ENCODE measurements at regions not wholly inside any gene's neighbourhood (a gene's known extent, or its start where the extent isn't known, plus 50 kb on each side); places are given as distances from the start of the nearest gene placed in this dataset.

DNA sequence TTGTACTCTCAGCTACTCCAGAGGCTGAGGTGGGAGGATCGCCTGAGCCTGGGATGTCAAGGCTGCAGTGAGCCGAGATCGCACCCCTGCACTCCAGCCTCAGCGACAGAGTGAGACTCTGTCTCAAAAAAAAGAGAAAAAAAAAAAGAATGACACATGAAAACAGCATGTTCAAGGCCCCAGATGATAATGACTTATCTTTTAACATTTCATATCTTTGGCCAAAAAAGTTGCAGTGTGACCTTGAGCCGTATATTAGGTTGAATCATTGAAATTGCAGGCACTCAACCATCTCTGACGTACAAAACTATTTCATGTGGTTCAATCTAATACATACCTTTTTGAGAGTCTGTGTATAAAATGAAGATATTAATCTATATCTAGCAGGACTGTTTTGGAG, 79.1 kb upstream of the CPEB4 start:
- Histone ChIP-seq H3K4me1 (ENCODE audit: insufficient read depth, low read length) (no peaks in the 10 kb centered on the region), H3K9ac (ENCODE audit: extremely low read depth, insufficient read length, low read length) (no peak overlapping the region), H2BK15ac (ENCODE audit: low read depth, low read length) (no peak overlapping the region), H2BK20ac (ENCODE audit: low read depth, low read length, poor library complexity, severe bottlenecking) (no peak overlapping the region), H3K23me2 (ENCODE audit: insufficient read length, low read depth, low read length, poor library complexity, severe bottlenecking) (no peaks in the 10 kb centered on the region), H4K20me1 (ENCODE audit: control insufficient read depth, insufficient read depth, insufficient read length) (no peaks in the 10 kb centered on the region), H3K79me2 (ENCODE audit: insufficient read depth, low read length) (no peaks in the 10 kb centered on the region), H3T11ph (ENCODE audit: low read length) (no peak overlapping the region), H3K9me3 (ENCODE audit: control insufficient read depth, low read depth, low read length) (no peaks in the 10 kb centered on the region), H3K14ac (ENCODE audit: insufficient read depth, low read length) (no peak overlapping the region), H3K56ac (ENCODE audit: insufficient read length, low read depth, low read length) (no peak overlapping the region), H2BK5ac (ENCODE audit: insufficient read length, low read length) (no peak overlapping the region), H4K5ac (ENCODE audit: insufficient read length, low read depth, low read length) (no peak overlapping the region), H3K4ac (ENCODE audit: low read depth, low read length) (no peak overlapping the region), H3K79me1 (ENCODE audit: insufficient read depth, low read depth, low read length, poor library complexity, severe bottlenecking) (no peaks in the 10 kb centered on the region), H2AK5ac (ENCODE audit: insufficient read length, low read length) (no peak overlapping the region), H4K8ac (replicated peaks; ENCODE audit: insufficient read length, low read depth, low read length) (no peak overlapping the region), H2AFZ (ENCODE audit: low read length) (no peak overlapping the region), H3K27me3 (ENCODE audit: insufficient read depth, low read length) (no peaks in the 10 kb centered on the region), H3K4me2 (ENCODE audit: insufficient read depth, insufficient read length, low read length) (no peak overlapping the region), H2BK12ac (ENCODE audit: insufficient read length, low read depth, low read length) (no peak overlapping the region), H3K27ac (ENCODE audit: insufficient read length, low read depth, low read length) (no peak overlapping the region), H2BK120ac (ENCODE audit: low read depth, low read length, poor library complexity, severe bottlenecking) (no peak overlapping the region), H4K91ac (ENCODE audit: insufficient read length, low read depth, low read length) (no peak overlapping the region), H3K18ac (ENCODE audit: insufficient read length, low read depth, low read length) (no peak overlapping the region), H3K23ac (ENCODE audit: insufficient read length, low read depth, low read length) (no peak overlapping the region)
- Mint-ChIP-seq H3K4me1 (peaks cover 0 to 4% of the 10 kb centered on the region in 2 experiments; a peak in 1 of 4 replicates), H3K36me3 (ENCODE audit: insufficient read depth in 1 of 3, low read depth in 3 of 3) (peaks cover 4 to 19% (median 8%) of the 10 kb centered on the region in 3 experiments; a peak in 6 of 7 replicates), H3K27ac (no peak overlapping the region), H3K9me3 (peaks cover 8 to 19% of the 10 kb centered on the region in 2 experiments), H3K27me3 (ENCODE audit: low read depth) (no peaks in the 10 kb centered on the region), H3K4me3 (no peak overlapping the region)
- no CpG with 5 or more reads among the region's 6 CpGs for WGBS (ENCODE audit: extremely low coverage, insufficient read length, low lambda C conversion rate)
- TF ChIP-seq, protein P1, sequence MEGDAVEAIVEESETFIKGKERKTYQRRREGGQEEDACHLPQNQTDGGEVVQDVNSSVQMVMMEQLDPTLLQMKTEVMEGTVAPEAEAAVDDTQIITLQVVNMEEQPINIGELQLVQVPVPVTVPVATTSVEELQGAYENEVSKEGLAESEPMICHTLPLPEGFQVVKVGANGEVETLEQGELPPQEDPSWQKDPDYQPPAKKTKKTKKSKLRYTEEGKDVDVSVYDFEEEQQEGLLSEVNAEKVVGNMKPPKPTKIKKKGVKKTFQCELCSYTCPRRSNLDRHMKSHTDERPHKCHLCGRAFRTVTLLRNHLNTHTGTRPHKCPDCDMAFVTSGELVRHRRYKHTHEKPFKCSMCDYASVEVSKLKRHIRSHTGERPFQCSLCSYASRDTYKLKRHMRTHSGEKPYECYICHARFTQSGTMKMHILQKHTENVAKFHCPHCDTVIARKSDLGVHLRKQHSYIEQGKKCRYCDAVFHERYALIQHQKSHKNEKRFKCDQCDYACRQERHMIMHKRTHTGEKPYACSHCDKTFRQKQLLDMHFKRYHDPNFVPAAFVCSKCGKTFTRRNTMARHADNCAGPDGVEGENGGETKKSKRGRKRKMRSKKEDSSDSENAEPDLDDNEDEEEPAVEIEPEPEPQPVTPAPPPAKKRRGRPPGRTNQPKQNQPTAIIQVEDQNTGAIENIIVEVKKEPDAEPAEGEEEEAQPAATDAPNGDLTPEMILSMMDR (conservative IDR thresholded peaks at IDR 0.05) = no peak
- no peak for DNase-seq

Measured in H9 (cell line).